ENCODE measurements at regions not wholly inside any gene's neighbourhood (a gene's known extent, or its start where the extent isn't known, plus 50 kb on each side); places are given as distances from the start of the nearest gene placed in this dataset.

DNA sequence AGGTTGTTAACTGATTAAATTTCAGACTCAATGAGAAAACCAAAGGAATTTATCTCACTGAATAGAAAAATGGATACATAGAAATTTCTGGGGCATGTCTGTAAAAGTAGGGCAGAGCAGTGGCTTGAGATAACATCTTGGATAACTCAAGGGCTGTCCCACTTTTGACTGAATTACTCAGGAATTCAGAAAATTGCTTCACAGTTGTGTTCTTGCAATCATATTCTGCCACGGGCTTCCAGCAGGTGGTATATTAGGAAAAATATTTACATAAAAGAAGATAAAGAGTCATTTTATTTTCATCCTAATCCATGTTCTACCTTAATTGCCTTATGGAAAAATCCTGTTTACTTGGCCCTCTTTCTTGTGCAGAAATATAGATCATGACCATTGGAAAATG, 156.4 kb upstream of the AKIRIN2 start (continued):
- TF ChIP-seq, protein P1, sequence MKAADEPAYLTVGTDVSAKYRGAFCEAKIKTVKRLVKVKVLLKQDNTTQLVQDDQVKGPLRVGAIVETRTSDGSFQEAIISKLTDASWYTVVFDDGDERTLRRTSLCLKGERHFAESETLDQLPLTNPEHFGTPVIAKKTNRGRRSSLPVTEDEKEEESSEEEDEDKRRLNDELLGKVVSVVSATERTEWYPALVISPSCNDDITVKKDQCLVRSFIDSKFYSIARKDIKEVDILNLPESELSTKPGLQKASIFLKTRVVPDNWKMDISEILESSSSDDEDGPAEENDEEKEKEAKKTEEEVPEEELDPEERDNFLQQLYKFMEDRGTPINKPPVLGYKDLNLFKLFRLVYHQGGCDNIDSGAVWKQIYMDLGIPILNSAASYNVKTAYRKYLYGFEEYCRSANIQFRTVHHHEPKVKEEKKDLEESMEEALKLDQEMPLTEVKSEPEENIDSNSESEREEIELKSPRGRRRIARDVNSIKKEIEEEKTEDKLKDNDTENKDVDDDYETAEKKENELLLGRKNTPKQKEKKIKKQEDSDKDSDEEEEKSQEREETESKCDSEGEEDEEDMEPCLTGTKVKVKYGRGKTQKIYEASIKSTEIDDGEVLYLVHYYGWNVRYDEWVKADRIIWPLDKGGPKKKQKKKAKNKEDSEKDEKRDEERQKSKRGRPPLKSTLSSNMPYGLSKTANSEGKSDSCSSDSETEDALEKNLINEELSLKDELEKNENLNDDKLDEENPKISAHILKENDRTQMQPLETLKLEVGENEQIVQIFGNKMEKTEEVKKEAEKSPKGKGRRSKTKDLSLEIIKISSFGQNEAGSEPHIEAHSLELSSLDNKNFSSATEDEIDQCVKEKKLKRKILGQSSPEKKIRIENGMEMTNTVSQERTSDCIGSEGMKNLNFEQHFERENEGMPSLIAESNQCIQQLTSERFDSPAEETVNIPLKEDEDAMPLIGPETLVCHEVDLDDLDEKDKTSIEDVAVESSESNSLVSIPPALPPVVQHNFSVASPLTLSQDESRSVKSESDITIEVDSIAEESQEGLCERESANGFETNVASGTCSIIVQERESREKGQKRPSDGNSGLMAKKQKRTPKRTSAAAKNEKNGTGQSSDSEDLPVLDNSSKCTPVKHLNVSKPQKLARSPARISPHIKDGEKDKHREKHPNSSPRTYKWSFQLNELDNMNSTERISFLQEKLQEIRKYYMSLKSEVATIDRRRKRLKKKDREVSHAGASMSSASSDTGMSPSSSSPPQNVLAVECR (CRISPR knock-in tag; IDR thresholded peaks at IDR 0.05; ENCODE audit: borderline replicate concordance), result no peak
- TF ChIP-seq ELF4 (CRISPR knock-in tag; IDR thresholded peaks at IDR 0.05; ENCODE audit: borderline replicate concordance) (no peak), GABPB1 (CRISPR knock-in tag; IDR thresholded peaks at IDR 0.05) (no peak), KAT2B (IDR thresholded peaks at IDR 0.05; ENCODE audit: borderline replicate concordance, low read depth, low read length) (no peak), ZBTB8A (CRISPR knock-in tag; IDR thresholded peaks at IDR 0.05; ENCODE audit: borderline replicate concordance, low read depth) (no peak), ZMYM2 (CRISPR knock-in tag; IDR thresholded peaks at IDR 0.05) (no peak), STAG1 (CRISPR knock-in tag; IDR thresholded peaks at IDR 0.05) (no peak), SP2 (CRISPR knock-in tag; IDR thresholded peaks at IDR 0.05) (no peak), ZFYVE20 (CRISPR knock-in tag; IDR thresholded peaks at IDR 0.05; ENCODE audit: borderline replicate concordance, low read depth) (no peak), ATF7-NPFF (CRISPR knock-in tag; IDR thresholded peaks at IDR 0.05; ENCODE audit: low read depth) (no peak), NPAS2 (CRISPR knock-in tag; IDR thresholded peaks at IDR 0.05; ENCODE audit: borderline replicate concordance) (no peak)
- TF ChIP-seq, protein P2, sequence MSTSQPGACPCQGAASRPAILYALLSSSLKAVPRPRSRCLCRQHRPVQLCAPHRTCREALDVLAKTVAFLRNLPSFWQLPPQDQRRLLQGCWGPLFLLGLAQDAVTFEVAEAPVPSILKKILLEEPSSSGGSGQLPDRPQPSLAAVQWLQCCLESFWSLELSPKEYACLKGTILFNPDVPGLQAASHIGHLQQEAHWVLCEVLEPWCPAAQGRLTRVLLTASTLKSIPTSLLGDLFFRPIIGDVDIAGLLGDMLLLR (CRISPR knock-in tag; IDR thresholded peaks at IDR 0.05), result no peak
- TF ChIP-seq, protein P3, sequence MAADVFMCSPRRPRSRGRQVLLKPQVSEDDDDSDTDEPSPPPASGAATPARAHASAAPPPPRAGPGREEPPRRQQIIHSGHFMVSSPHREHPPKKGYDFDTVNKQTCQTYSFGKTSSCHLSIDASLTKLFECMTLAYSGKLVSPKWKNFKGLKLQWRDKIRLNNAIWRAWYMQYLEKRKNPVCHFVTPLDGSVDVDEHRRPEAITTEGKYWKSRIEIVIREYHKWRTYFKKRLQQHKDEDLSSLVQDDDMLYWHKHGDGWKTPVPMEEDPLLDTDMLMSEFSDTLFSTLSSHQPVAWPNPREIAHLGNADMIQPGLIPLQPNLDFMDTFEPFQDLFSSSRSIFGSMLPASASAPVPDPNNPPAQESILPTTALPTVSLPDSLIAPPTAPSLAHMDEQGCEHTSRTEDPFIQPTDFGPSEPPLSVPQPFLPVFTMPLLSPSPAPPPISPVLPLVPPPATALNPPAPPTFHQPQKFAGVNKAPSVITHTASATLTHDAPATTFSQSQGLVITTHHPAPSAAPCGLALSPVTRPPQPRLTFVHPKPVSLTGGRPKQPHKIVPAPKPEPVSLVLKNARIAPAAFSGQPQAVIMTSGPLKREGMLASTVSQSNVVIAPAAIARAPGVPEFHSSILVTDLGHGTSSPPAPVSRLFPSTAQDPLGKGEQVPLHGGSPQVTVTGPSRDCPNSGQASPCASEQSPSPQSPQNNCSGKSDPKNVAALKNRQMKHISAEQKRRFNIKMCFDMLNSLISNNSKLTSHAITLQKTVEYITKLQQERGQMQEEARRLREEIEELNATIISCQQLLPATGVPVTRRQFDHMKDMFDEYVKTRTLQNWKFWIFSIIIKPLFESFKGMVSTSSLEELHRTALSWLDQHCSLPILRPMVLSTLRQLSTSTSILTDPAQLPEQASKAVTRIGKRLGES (CRISPR knock-in tag; IDR thresholded peaks at IDR 0.05; ENCODE audit: borderline replicate concordance), result no peak
- TF ChIP-seq, protein P4, sequence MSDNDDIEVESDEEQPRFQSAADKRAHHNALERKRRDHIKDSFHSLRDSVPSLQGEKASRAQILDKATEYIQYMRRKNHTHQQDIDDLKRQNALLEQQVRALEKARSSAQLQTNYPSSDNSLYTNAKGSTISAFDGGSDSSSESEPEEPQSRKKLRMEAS (IDR thresholded peaks at IDR 0.05), result no peak
